OCI-LY7 (cell line): ENCODE measurements at regions not wholly inside any gene's neighbourhood (a gene's known extent, or its start where the extent isn't known, plus 50 kb on each side); places are given as distances from the start of the nearest gene placed in this dataset.

Experiments used
- BruUV-seq: library from RNA; stranded (reverse); fragments of 400-500 nt; replicated peaks from 2 replicates; lab custom pipeline; 2021; lab: Mats Ljungman, UMichigan
- CTCF ChIA-PET: fragments of 300-600 bp; sonication (Branson Sonifier 250); formaldehyde crosslinking; loops from one replicate; lab custom pipeline; 2022; ENCODE audit warnings: antibody characterized with exemption; ENCODE audit not compliant: unreplicated experiment; lab: Charles Lee
- POLR2A ChIA-PET: fragments of 300-600 bp; sonication (Branson Sonifier 250); formaldehyde crosslinking; loops from one replicate; lab custom pipeline; 2022; ENCODE audit warnings: antibody characterized with exemption; lab: Charles Lee
- DNase-seq: peaks from one replicate; pipeline ENCODE4 v3.0.0-alpha.2; 2015; ENCODE audit warnings: low spot score
- H2AFZ ChIP-seq: fragments of 200-600 bp; sonication (generic), shearing (Covaris generic); 2 replicates; pipeline ENCODE4 v1.6.1; 2014; ENCODE audit warnings: mild to moderate bottlenecking, antibody characterized with exemption, low read length, moderate library complexity
- H3K27ac ChIP-seq: fragments of 200-600 bp; sonication (generic); 2 replicates; pipeline ENCODE4 v1.5.1; 2014; ENCODE audit warnings: mixed run types, low read depth, mild to moderate bottlenecking, moderate library complexity, low read length, inconsistent platforms; ENCODE audit not compliant: poor library complexity, severe bottlenecking
- H3K36me3 ChIP-seq: fragments of 200-600 bp; sonication (generic); 2 replicates; pipeline ENCODE4 v1.6.1; 2014; ENCODE audit warnings: mild to moderate bottlenecking, antibody characterized with exemption, low read length, moderate library complexity, mixed read lengths; ENCODE audit not compliant: insufficient read depth
- H3K4me1 ChIP-seq: fragments of 200-600 bp; sonication (generic); 2 replicates; pipeline ENCODE4 v1.5.1; 2014; ENCODE audit warnings: mild to moderate bottlenecking, low read length; ENCODE audit not compliant: insufficient read depth, poor library complexity, severe bottlenecking
- H3K4me2 ChIP-seq: fragments of 200-600 bp; sonication (generic); 2 replicates; pipeline ENCODE4 v1.6.1; 2014; ENCODE audit warnings: mild to moderate bottlenecking, low read length
- H3K4me3 ChIP-seq: fragments of 200-600 bp; sonication (generic); 2 replicates; pipeline ENCODE4 v1.5.1; 2014; ENCODE audit warnings: mild to moderate bottlenecking, low read depth, low read length; ENCODE audit not compliant: poor library complexity, severe bottlenecking
- H3K79me2 ChIP-seq: fragments of 200-600 bp; sonication (generic); 2 replicates; pipeline ENCODE4 v1.6.1; 2016; ENCODE audit warnings: low read depth, mild to moderate bottlenecking, low read length, moderate library complexity, mixed read lengths; ENCODE audit not compliant: insufficient read depth
- H3K9me2 ChIP-seq: fragments of 200-600 bp; sonication (generic); 2 replicates; pipeline ENCODE4 v1.6.1; 2016; ENCODE audit warnings: mild to moderate bottlenecking, low read length, mixed read lengths; ENCODE audit not compliant: insufficient read depth
- H3K9me3 ChIP-seq: fragments of 200-600 bp; sonication (generic); 2 replicates; pipeline ENCODE4 v1.6.1; 2014; ENCODE audit warnings: mild to moderate bottlenecking, mixed run types, low read length, mixed read lengths
- H4K20me1 ChIP-seq: fragments of 200-600 bp; sonication (generic); 2 replicates; pipeline ENCODE4 v1.6.1; 2014; ENCODE audit warnings: mild to moderate bottlenecking, antibody characterized with exemption, low read length, moderate library complexity, mixed read lengths; ENCODE audit not compliant: insufficient read depth
- CTCF ChIP-seq: fragments of 200-600 bp; sonication (generic); conservative IDR thresholded peaks from 2 replicates; pipeline ENCODE4 v1.5.1; 2014; ENCODE audit warnings: mild to moderate bottlenecking, antibody characterized with exemption, low read length, moderate library complexity, mixed read lengths
- EZH2phosphoT487 ChIP-seq: fragments of 200-600 bp; sonication (generic); IDR thresholded peaks from 2 replicates; pipeline ENCODE4 v1.6.1; 2018; ENCODE audit warnings: low read depth, borderline replicate concordance, mild to moderate bottlenecking, mixed run types, antibody characterized with exemption, low read length, moderate library complexity, mixed read lengths
- intact Hi-C: fragments of 100-400 bp; cut with micrococcal nuclease; formaldehyde crosslinking; loops from one replicate; pipeline ENCODE4 v1.10.0; 2022; ENCODE audit not compliant: unreplicated experiment

GRCh38 chr12:78795934-78796445 lies 68.6 kb upstream of the SYT1 start:
- H3K9me3 ChIP-seq, result no peaks in the 10 kb centered on the region
- no peaks in the 10 kb centered on the region for H3K9me2 ChIP-seq
- no peak for DNase-seq
- H3K79me2 ChIP-seq, result no peaks in the 10 kb centered on the region
- intact Hi-C loops, result no loop called here
- H3K36me3 ChIP-seq, result no peaks in the 10 kb centered on the region
- H3K4me1 ChIP-seq, result no peaks in the 10 kb centered on the region
- no peak overlapping the region for H3K4me3 ChIP-seq
- H3K4me2 ChIP-seq, result no peak overlapping the region
- CTCF ChIA-PET, result no interaction called here
- H2AFZ ChIP-seq, result no peak overlapping the region
- POLR2A ChIA-PET, result no interaction called here
- no TSS peak for BruUV-seq
- H3K27ac ChIP-seq, result no peak overlapping the region
- H4K20me1 ChIP-seq, result no peaks in the 10 kb centered on the region
- TF ChIP-seq CTCF, result no peak
- TF ChIP-seq EZH2phosphoT487, result no peak

GRCh38 chr12:78797196-78797931 lies 67.2 kb upstream of the SYT1 start:
- Histone ChIP-seq H3K36me3 (no peaks in the 10 kb centered on the region), H2AFZ (no peak overlapping the region), H3K4me3 (no peak overlapping the region), H3K9me2 (no peaks in the 10 kb centered on the region), H3K79me2 (no peaks in the 10 kb centered on the region), H3K27ac (no peak overlapping the region), H3K4me2 (no peak overlapping the region), H3K9me3 (no peaks in the 10 kb centered on the region), H4K20me1 (no peaks in the 10 kb centered on the region), H3K4me1 (no peaks in the 10 kb centered on the region)
- ChIA-PET CTCF (no interaction called here), POLR2A (interaction anchor here (0.7 kb wide), 1 partner anchor 14 kb away, joined by 3 read pairs; no protein-coding TSS in a partner anchor)
- intact Hi-C loops, result no loop called here
- no TSS peak for BruUV-seq
- TF ChIP-seq CTCF (no peak), EZH2phosphoT487 (no peak)
- DNase-seq, result no peak

- intact Hi-C loops, result no loop called here
- H3K4me3 ChIP-seq, result no peak overlapping the region
- no peaks in the 10 kb centered on the region for H3K4me1 ChIP-seq
- ChIA-PET POLR2A (no interaction called here), CTCF (no interaction called here)
- no peaks in the 10 kb centered on the region for H3K9me2 ChIP-seq
- no peaks in the 10 kb centered on the region for H3K79me2 ChIP-seq
- TF ChIP-seq CTCF (no peak), EZH2phosphoT487 (no peak)
- no peaks in the 10 kb centered on the region for H3K9me3 ChIP-seq
- H3K27ac ChIP-seq, result no peak overlapping the region
- DNase-seq, result no peak
- H2AFZ ChIP-seq, result no peak overlapping the region
- H4K20me1 ChIP-seq, result no peaks in the 10 kb centered on the region
- no TSS peak for BruUV-seq
- H3K4me2 ChIP-seq, result no peak overlapping the region
- no peaks in the 10 kb centered on the region for H3K36me3 ChIP-seq
These were observed 64.9 kb upstream of the SYT1 start for GRCh38 chr12:78799649-78800048.
